HPDE6-E6E7 (cell line): ENCODE measurements at regions not wholly inside any gene's neighbourhood (a gene's known extent, or its start where the extent isn't known, plus 50 kb on each side); places are given as distances from the start of the nearest gene placed in this dataset.
"Not testable (repeated sequence)": the region's sequence is repeated elsewhere in the genome, so short reads cannot be mapped to it uniquely, and the experiment has no call there.

Experiments
- DNase-seq: peaks from one replicate; pipeline ENCODE4 v3.0.0; 2011; ENCODE audit warnings: missing footprints; ENCODE audit errors: extremely low spot score

GRCh38 chr1:96072021-96072420 lies 649.6 kb upstream of the PTBP2 start:
- DNase-seq = no peak

- DNase-seq = no peak
Observed at GRCh38 chr1:96073100-96073499, 648.5 kb upstream of the PTBP2 start.

GRCh38 chr1:96074422-96074821 lies 647.2 kb upstream of the PTBP2 start:
- no peak for DNase-seq

- DNase-seq = no peak
Observed at GRCh38 chr1:96074876-96075577, 646.6 kb upstream of the PTBP2 start.

GRCh38 chr1:96075704-96076455 lies 645.7 kb upstream of the PTBP2 start:
- DNase-seq = peak; percentile 17

GRCh38 chr1:96076589-96076988 lies 645.0 kb upstream of the PTBP2 start:
- DNase-seq = peak; percentile 46

- no peak for DNase-seq
Observed at GRCh38 chr1:96079581-96079980, 642.0 kb upstream of the PTBP2 start.

- no peak for DNase-seq
Observed at GRCh38 chr1:96080925-96081324, 640.7 kb upstream of the PTBP2 start.

- no peak for DNase-seq
Observed at GRCh38 chr1:96087719-96088118, 633.9 kb upstream of the PTBP2 start.

GRCh38 chr1:96090134-96090533 lies 631.5 kb upstream of the PTBP2 start:
- no peak for DNase-seq

GRCh38 chr1:96095849-96096612 lies 625.6 kb upstream of the PTBP2 start:
- no peak for DNase-seq

GRCh38 chr1:96096613-96097321 lies 624.8 kb upstream of the PTBP2 start:
- DNase-seq = no peak

GRCh38 chr1:96104506-96104905 lies 617.1 kb upstream of the PTBP2 start:
- DNase-seq = no peak

- DNase-seq = no peak
Observed at GRCh38 chr1:96104906-96105305, 616.7 kb upstream of the PTBP2 start.

GRCh38 chr1:96116731-96117130 lies 604.9 kb upstream of the PTBP2 start:
- DNase-seq = no peak

- DNase-seq = no peak
Observed at GRCh38 chr1:96130432-96130831, 591.2 kb upstream of the PTBP2 start.

- no peak for DNase-seq
Observed at GRCh38 chr1:96144636-96145035, 576.9 kb upstream of the PTBP2 start.

GRCh38 chr1:96145492-96145891 lies 576.1 kb upstream of the PTBP2 start:
- DNase-seq = no peak

GRCh38 chr1:96152957-96153356 lies 568.6 kb upstream of the PTBP2 start:
- not testable (repeated sequence) for DNase-seq

GRCh38 chr1:96157101-96157500 lies 564.5 kb upstream of the PTBP2 start:
- DNase-seq = no peak

- no peak for DNase-seq
Observed at GRCh38 chr1:96159379-96159778, 562.2 kb upstream of the PTBP2 start.

- no peak for DNase-seq
Observed at GRCh38 chr1:96164053-96164452, 557.5 kb upstream of the PTBP2 start.
